Peyer's patch (tissue), 4 donors: ENCODE measurements at regions not wholly inside any gene's neighbourhood (a gene's known extent, or its start where the extent isn't known, plus 50 kb on each side); places are given as distances from the start of the nearest gene placed in this dataset.

Source experiments
- POLR2A ChIP-seq, 2 donors: fragments of 450-650 bp; IDR thresholded peaks; one replicate each; pipeline ENCODE4 v1.5.1; 2017; ENCODE audit warnings: antibody characterized with exemption in 2 of 2, mild to moderate bottlenecking in 2 of 2, moderate library complexity in 2 of 2
- TF ChIP-seq, protein P1 (sequence below), 6 experiments: fragments of 450-650 bp in 4 of 6; fragments of 200-600 bp in 2 of 6; sonication (generic) in 1 of 6; IDR thresholded peaks; one replicate each; pipeline ENCODE4 v1.5.1; 2017 to 2019; ENCODE audit warnings: antibody characterized with exemption in 6 of 6, mild to moderate bottlenecking in 3 of 6, moderate library complexity in 1 of 6

DNA sequence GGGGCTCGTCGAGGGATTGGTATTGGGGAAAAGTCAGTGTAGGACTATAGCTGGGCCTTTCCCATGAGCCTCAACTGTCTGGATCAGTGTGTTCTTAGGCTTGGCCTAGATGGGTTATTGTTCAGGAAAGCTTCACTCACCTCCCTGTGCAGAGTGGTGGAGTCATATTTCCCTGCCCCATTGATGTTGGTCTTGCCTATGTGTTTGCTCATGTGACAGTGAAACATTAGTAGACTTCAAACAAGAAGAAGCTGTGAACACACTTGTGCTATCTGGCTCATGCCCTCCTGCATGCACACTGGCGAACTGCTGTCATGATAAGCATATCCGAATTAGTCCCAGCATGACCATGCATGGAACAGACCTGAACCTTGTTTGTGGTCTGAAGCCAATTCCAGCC lies 171.1 kb downstream of the DHX35 start:
- TF ChIP-seq, protein P1, sequence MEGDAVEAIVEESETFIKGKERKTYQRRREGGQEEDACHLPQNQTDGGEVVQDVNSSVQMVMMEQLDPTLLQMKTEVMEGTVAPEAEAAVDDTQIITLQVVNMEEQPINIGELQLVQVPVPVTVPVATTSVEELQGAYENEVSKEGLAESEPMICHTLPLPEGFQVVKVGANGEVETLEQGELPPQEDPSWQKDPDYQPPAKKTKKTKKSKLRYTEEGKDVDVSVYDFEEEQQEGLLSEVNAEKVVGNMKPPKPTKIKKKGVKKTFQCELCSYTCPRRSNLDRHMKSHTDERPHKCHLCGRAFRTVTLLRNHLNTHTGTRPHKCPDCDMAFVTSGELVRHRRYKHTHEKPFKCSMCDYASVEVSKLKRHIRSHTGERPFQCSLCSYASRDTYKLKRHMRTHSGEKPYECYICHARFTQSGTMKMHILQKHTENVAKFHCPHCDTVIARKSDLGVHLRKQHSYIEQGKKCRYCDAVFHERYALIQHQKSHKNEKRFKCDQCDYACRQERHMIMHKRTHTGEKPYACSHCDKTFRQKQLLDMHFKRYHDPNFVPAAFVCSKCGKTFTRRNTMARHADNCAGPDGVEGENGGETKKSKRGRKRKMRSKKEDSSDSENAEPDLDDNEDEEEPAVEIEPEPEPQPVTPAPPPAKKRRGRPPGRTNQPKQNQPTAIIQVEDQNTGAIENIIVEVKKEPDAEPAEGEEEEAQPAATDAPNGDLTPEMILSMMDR (IDR thresholded peaks at IDR 0.05) = no peak
- no peak for TF ChIP-seq POLR2A (IDR thresholded peaks at IDR 0.05)
